ENCODE measurements at regions not wholly inside any gene's neighbourhood (a gene's known extent, or its start where the extent isn't known, plus 50 kb on each side); places are given as distances from the start of the nearest gene placed in this dataset.
A peak's percentile ranks its signal among the peaks of the same experiment; 100 is the strongest.
"Not testable (repeated sequence)": the region's sequence is repeated elsewhere in the genome, so short reads cannot be mapped to it uniquely, and the experiment has no call there.

- ChIA-PET CTCF (interaction anchor here (0.9 kb wide), 1 partner anchor 8 kb away, joined by 3 read pairs; no protein-coding TSS in a partner anchor), POLR2A (no interaction called here)
- Mint-ChIP-seq H3K4me1 (ENCODE audit: low read depth) (no peaks in the 10 kb centered on the region), H3K27me3 (ENCODE audit: low read depth) (no peaks in the 10 kb centered on the region), H3K4me3 (no peak overlapping the region), H3K9me3 (ENCODE audit: insufficient read depth) (no peaks in the 10 kb centered on the region), H3K27ac (no peak overlapping the region), H3K36me3 (ENCODE audit: low read depth) (no peaks in the 10 kb centered on the region)
- ATAC-seq (no peak), DNase-seq (no peak)
Measured at GRCh38 chr5:163339148-163339547, 98.2 kb upstream of the CCNG1 start.

GRCh38 chr5:163340378-163340777 lies 97.0 kb upstream of the CCNG1 start:
- H3K27me3 Mint-ChIP-seq (ENCODE audit: low read depth); H3K9me3 Mint-ChIP-seq (ENCODE audit: insufficient read depth); DNase-seq; H3K4me3 Mint-ChIP-seq; H3K36me3 Mint-ChIP-seq (ENCODE audit: low read depth); H3K27ac Mint-ChIP-seq; POLR2A ChIA-PET; CTCF ChIA-PET; ATAC-seq; H3K4me1 Mint-ChIP-seq (ENCODE audit: low read depth): not testable (repeated sequence)

- ChIA-PET POLR2A (no interaction called here), CTCF (no interaction called here)
- H3K4me1 Mint-ChIP-seq (ENCODE audit: low read depth), result no peaks in the 10 kb centered on the region
- no peaks in the 10 kb centered on the region for H3K9me3 Mint-ChIP-seq (ENCODE audit: insufficient read depth)
- no peak overlapping the region for H3K4me3 Mint-ChIP-seq
- DNase-seq (no peak), ATAC-seq (no peak)
- H3K27ac Mint-ChIP-seq, result no peak overlapping the region
- H3K36me3 Mint-ChIP-seq (ENCODE audit: low read depth), result no peaks in the 10 kb centered on the region
- H3K27me3 Mint-ChIP-seq (ENCODE audit: low read depth), result no peaks in the 10 kb centered on the region
Measured at GRCh38 chr5:163342306-163342705, 95.1 kb upstream of the CCNG1 start.

GRCh38 chr5:163345216-163345615 lies 92.2 kb upstream of the CCNG1 start:
- no peak for ATAC-seq
- Mint-ChIP-seq H3K4me1 (ENCODE audit: low read depth) (no peaks in the 10 kb centered on the region), H3K9me3 (ENCODE audit: insufficient read depth) (no peaks in the 10 kb centered on the region), H3K36me3 (ENCODE audit: low read depth) (no peaks in the 10 kb centered on the region), H3K27me3 (ENCODE audit: low read depth) (no peaks in the 10 kb centered on the region), H3K4me3 (no peak overlapping the region), H3K27ac (no peak overlapping the region)
- DNase-seq, result no peak
- CTCF ChIA-PET, result interaction anchor here (4.2 kb wide), 1 partner anchor 63 kb away, joined by 25 read pairs; no protein-coding TSS in a partner anchor
- POLR2A ChIA-PET, result no interaction called here

GRCh38 chr5:163347671-163348070 lies 89.7 kb upstream of the CCNG1 start:
- no peaks in the 10 kb centered on the region for H3K27me3 Mint-ChIP-seq (ENCODE audit: low read depth)
- CTCF ChIA-PET, result interaction anchor here (0.6 to 4.2 kb wide), 10 partner anchors 9 to 1892 kb away, joined by 3 to 25 read pairs (median 3); no protein-coding TSS in a partner anchor
- peak; percentile 66 for DNase-seq
- H3K4me1 Mint-ChIP-seq (ENCODE audit: low read depth), result no peaks in the 10 kb centered on the region
- POLR2A ChIA-PET, result no interaction called here
- no peaks in the 10 kb centered on the region for H3K9me3 Mint-ChIP-seq (ENCODE audit: insufficient read depth)
- H3K4me3 Mint-ChIP-seq, result no peak overlapping the region
- H3K27ac Mint-ChIP-seq, result no peak overlapping the region
- peak; percentile 60 for ATAC-seq
- no peaks in the 10 kb centered on the region for H3K36me3 Mint-ChIP-seq (ENCODE audit: low read depth)

- CTCF ChIA-PET, result interaction anchor here (2.8 kb wide), 1 partner anchor 58 kb away, joined by 10 read pairs; no protein-coding TSS in a partner anchor
- H3K36me3 Mint-ChIP-seq (ENCODE audit: low read depth), result no peaks in the 10 kb centered on the region
- no peaks in the 10 kb centered on the region for H3K4me1 Mint-ChIP-seq (ENCODE audit: low read depth)
- no peaks in the 10 kb centered on the region for H3K9me3 Mint-ChIP-seq (ENCODE audit: insufficient read depth)
- ATAC-seq (no peak), DNase-seq (no peak)
- no peaks in the 10 kb centered on the region for H3K27me3 Mint-ChIP-seq (ENCODE audit: low read depth)
- H3K27ac Mint-ChIP-seq, result no peak overlapping the region
- POLR2A ChIA-PET, result no interaction called here
- no peak overlapping the region for H3K4me3 Mint-ChIP-seq
Measured at GRCh38 chr5:163350083-163350482, 87.3 kb upstream of the CCNG1 start.

- ATAC-seq (no peak), DNase-seq (no peak)
- Mint-ChIP-seq H3K9me3 (ENCODE audit: insufficient read depth) (no peaks in the 10 kb centered on the region), H3K27me3 (ENCODE audit: low read depth) (no peaks in the 10 kb centered on the region), H3K27ac (no peak overlapping the region), H3K4me1 (ENCODE audit: low read depth) (no peaks in the 10 kb centered on the region), H3K4me3 (no peak overlapping the region), H3K36me3 (ENCODE audit: low read depth) (no peaks in the 10 kb centered on the region)
- CTCF ChIA-PET, result interaction anchor here (2.8 kb wide), 1 partner anchor 56 kb away, joined by 10 read pairs; no protein-coding TSS in a partner anchor
- POLR2A ChIA-PET, result interaction anchor here (0.7 kb wide), 1 partner anchor 15 kb away, joined by 4 read pairs; no protein-coding TSS in a partner anchor
Measured at GRCh38 chr5:163352531-163352930, 84.9 kb upstream of the CCNG1 start.

GRCh38 chr5:163355811-163356210 lies 81.6 kb upstream of the CCNG1 start:
- CTCF ChIA-PET, result interaction anchor here (0.6 kb wide), 1 partner anchor 8 kb away, joined by 3 read pairs; no protein-coding TSS in a partner anchor
- H3K27me3 Mint-ChIP-seq (ENCODE audit: low read depth); H3K36me3 Mint-ChIP-seq (ENCODE audit: low read depth); H3K9me3 Mint-ChIP-seq (ENCODE audit: insufficient read depth); DNase-seq; ATAC-seq; H3K4me1 Mint-ChIP-seq (ENCODE audit: low read depth); H3K27ac Mint-ChIP-seq; H3K4me3 Mint-ChIP-seq; POLR2A ChIA-PET: not testable (repeated sequence)

GRCh38 chr5:163357636-163358035 lies 79.8 kb upstream of the CCNG1 start:
- POLR2A ChIA-PET, result no interaction called here
- ATAC-seq, result no peak
- no peak for DNase-seq

GRCh38 chr5:163360656-163361055 lies 76.7 kb upstream of the CCNG1 start:
- H3K9me3 Mint-ChIP-seq (ENCODE audit: insufficient read depth), result no peaks in the 10 kb centered on the region
- DNase-seq (no peak), ATAC-seq (no peak)
- CTCF ChIA-PET, result no interaction called here
- no peaks in the 10 kb centered on the region for H3K4me1 Mint-ChIP-seq (ENCODE audit: low read depth)
- H3K4me3 Mint-ChIP-seq, result no peak overlapping the region
- POLR2A ChIA-PET, result no interaction called here
- H3K27me3 Mint-ChIP-seq (ENCODE audit: low read depth), result no peaks in the 10 kb centered on the region
- H3K27ac Mint-ChIP-seq, result no peak overlapping the region
- no peaks in the 10 kb centered on the region for H3K36me3 Mint-ChIP-seq (ENCODE audit: low read depth)

More at GRCh38 chr5:163357636-163358035, 79.8 kb upstream of the CCNG1 start:
- no peaks in the 10 kb centered on the region for H3K4me1 Mint-ChIP-seq (ENCODE audit: low read depth)
- H3K4me3 Mint-ChIP-seq, result no peak overlapping the region
- CTCF ChIA-PET, result interaction anchor here (0.9 kb wide), 1 partner anchor 10 kb away, joined by 3 read pairs; no protein-coding TSS in a partner anchor
- no peaks in the 10 kb centered on the region for H3K36me3 Mint-ChIP-seq (ENCODE audit: low read depth)
- H3K9me3 Mint-ChIP-seq (ENCODE audit: insufficient read depth), result no peaks in the 10 kb centered on the region
- H3K27ac Mint-ChIP-seq, result no peak overlapping the region
- no peaks in the 10 kb centered on the region for H3K27me3 Mint-ChIP-seq (ENCODE audit: low read depth)

GRCh38 chr5:163361450-163361849 lies 75.9 kb upstream of the CCNG1 start:
- Mint-ChIP-seq H3K4me3 (no peak overlapping the region), H3K36me3 (ENCODE audit: low read depth) (no peaks in the 10 kb centered on the region), H3K9me3 (ENCODE audit: insufficient read depth) (no peaks in the 10 kb centered on the region), H3K4me1 (ENCODE audit: low read depth) (no peaks in the 10 kb centered on the region), H3K27me3 (ENCODE audit: low read depth) (no peaks in the 10 kb centered on the region), H3K27ac (no peak overlapping the region)
- POLR2A ChIA-PET, result no interaction called here
- no peak for ATAC-seq
- DNase-seq, result no peak
- CTCF ChIA-PET, result no interaction called here

GRCh38 chr5:163362840-163363371 lies 74.5 kb upstream of the CCNG1 start:
- ATAC-seq, result no peak
- H3K27ac Mint-ChIP-seq, result no peak overlapping the region
- POLR2A ChIA-PET, result no interaction called here
- CTCF ChIA-PET, result interaction anchor here (1.1 kb wide), 1 partner anchor 46 kb away, joined by 5 read pairs; no protein-coding TSS in a partner anchor
- H3K4me3 Mint-ChIP-seq, result no peak overlapping the region
- no peaks in the 10 kb centered on the region for H3K27me3 Mint-ChIP-seq (ENCODE audit: low read depth)
- no peak for DNase-seq
- no peaks in the 10 kb centered on the region for H3K4me1 Mint-ChIP-seq (ENCODE audit: low read depth)
- no peaks in the 10 kb centered on the region for H3K9me3 Mint-ChIP-seq (ENCODE audit: insufficient read depth)
- H3K36me3 Mint-ChIP-seq (ENCODE audit: low read depth), result no peaks in the 10 kb centered on the region

GRCh38 chr5:163363389-163363788 lies 74.0 kb upstream of the CCNG1 start:
- CTCF ChIA-PET, result interaction anchor here (1.1 kb wide), 1 partner anchor 46 kb away, joined by 5 read pairs; no protein-coding TSS in a partner anchor

More at GRCh38 chr5:163363389-163363788, 74.0 kb upstream of the CCNG1 start:
- no peaks in the 10 kb centered on the region for H3K9me3 Mint-ChIP-seq (ENCODE audit: insufficient read depth)
- no peak for ATAC-seq
- no peaks in the 10 kb centered on the region for H3K4me1 Mint-ChIP-seq (ENCODE audit: low read depth)
- no peak overlapping the region for H3K4me3 Mint-ChIP-seq
- no peaks in the 10 kb centered on the region for H3K27me3 Mint-ChIP-seq (ENCODE audit: low read depth)
- H3K27ac Mint-ChIP-seq, result no peak overlapping the region
- POLR2A ChIA-PET, result no interaction called here
- H3K36me3 Mint-ChIP-seq (ENCODE audit: low read depth), result no peaks in the 10 kb centered on the region
- DNase-seq, result no peak

Data from activated CD8-positive, alpha-beta T cell treated with anti-CD3 and anti-CD28 coated beads, Interleukin-2, amount 10 ng/mL, durations not matched to agents 7 days and 5 days (primary cell).